Endothelial cell of umbilical vein (primary cell): ENCODE measurements at regions not wholly inside any gene's neighbourhood (a gene's known extent, or its start where the extent isn't known, plus 50 kb on each side); places are given as distances from the start of the nearest gene placed in this dataset.

Source experiments
- EZH2 ChIP-seq: IDR thresholded peaks from 2 replicates; pipeline ENCODE4 v1.6.1; 2012; ENCODE audit warnings: borderline replicate concordance, low read depth, mild to moderate bottlenecking, moderate library complexity, low read length, inconsistent platforms; ENCODE audit not compliant: severe bottlenecking
- GATA2 ChIP-seq: IDR thresholded peaks from 2 replicates; pipeline ENCODE4 v1.7.0; 2011; ENCODE audit warnings: low read depth, mild to moderate bottlenecking, moderate library complexity, mixed read lengths, low read length; ENCODE audit not compliant: insufficient read length, insufficient read depth
- JUN ChIP-seq: IDR thresholded peaks from 2 replicates; pipeline ENCODE4 v1.6.1; 2011; ENCODE audit warnings: borderline replicate concordance, low read depth; ENCODE audit not compliant: insufficient read length, insufficient read depth
- MAX ChIP-seq: IDR thresholded peaks from 2 replicates; pipeline ENCODE4 v1.6.1; 2011; ENCODE audit not compliant: insufficient read depth, insufficient read length
- MYC ChIP-seq: IDR thresholded peaks from one replicate; pipeline ENCODE4 v1.6.1; 2011; ENCODE audit warnings: mild to moderate bottlenecking, low read depth, low read length
- POLR2A ChIP-seq: IDR thresholded peaks from 2 replicates; pipeline ENCODE4 v1.6.1; 2012; ENCODE audit warnings: low read depth, mild to moderate bottlenecking, control low read depth, low read length
- POLR2AphosphoS5 ChIP-seq: IDR thresholded peaks from 2 replicates; pipeline ENCODE4 v1.6.1; 2012; ENCODE audit warnings: low read depth, mild to moderate bottlenecking, control low read depth, low read length, moderate library complexity; ENCODE audit not compliant: insufficient read depth
- TF ChIP-seq, protein P1 (sequence below), 2 donors: IDR thresholded peaks; 1 replicate in 1 of 2; 2 replicates in 1 of 2; pipeline ENCODE4 v1.5.1; 2011; ENCODE audit warnings: low read length in 2 of 2, mild to moderate bottlenecking in 2 of 2, moderate library complexity in 2 of 2, control low read depth in 1 of 2, inconsistent platforms in 1 of 2, low read depth in 1 of 2; ENCODE audit not compliant: insufficient read depth in 1 of 2; ENCODE audit errors: extremely low read depth in 1 of 2

DNA sequence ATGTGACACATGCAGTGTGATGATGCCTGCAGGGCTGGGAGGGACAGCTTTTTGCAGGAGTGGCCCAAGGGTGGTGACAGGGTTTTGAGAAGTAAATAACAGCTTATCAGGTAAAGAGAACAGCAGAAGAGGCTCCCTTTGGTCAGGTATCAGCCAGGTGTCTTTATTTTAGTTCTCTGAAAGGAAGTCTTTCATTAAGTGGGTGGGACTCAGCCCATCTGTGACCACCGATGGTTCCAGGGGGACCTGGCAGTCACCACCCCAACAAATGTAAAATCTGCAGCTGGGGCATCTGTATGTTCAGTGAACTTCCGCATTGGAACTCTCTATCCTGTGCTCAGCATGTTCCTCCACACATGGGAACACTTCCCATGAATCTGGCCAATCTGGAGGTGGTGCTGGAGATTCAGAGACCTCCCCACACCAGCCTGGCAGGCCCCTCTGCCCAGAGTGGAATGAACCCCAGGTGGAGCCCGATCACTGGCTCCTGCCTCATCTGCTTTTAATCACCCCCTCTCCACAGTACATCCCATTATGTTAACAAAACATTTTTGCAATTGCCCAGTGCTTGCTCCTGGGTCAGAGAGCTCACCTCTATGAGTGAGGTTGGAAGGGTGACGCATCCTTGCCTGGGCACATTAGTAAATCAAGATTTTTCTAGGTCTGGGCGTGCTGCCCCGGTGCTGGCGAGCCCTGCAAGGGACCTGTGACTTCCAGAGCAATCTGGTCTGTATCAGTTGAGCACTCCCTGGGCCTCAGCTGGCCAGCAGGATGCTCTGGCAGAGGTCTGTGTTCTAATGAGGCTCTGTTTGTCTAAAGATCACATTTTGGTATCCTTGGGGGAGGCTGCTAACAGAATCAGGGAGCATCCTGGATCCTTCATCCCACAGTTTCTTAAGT is 140.4 kb upstream of the GDF10 start:
- TF ChIP-seq JUN = no peak
- no peak for TF ChIP-seq GATA2
- TF ChIP-seq, protein P1, sequence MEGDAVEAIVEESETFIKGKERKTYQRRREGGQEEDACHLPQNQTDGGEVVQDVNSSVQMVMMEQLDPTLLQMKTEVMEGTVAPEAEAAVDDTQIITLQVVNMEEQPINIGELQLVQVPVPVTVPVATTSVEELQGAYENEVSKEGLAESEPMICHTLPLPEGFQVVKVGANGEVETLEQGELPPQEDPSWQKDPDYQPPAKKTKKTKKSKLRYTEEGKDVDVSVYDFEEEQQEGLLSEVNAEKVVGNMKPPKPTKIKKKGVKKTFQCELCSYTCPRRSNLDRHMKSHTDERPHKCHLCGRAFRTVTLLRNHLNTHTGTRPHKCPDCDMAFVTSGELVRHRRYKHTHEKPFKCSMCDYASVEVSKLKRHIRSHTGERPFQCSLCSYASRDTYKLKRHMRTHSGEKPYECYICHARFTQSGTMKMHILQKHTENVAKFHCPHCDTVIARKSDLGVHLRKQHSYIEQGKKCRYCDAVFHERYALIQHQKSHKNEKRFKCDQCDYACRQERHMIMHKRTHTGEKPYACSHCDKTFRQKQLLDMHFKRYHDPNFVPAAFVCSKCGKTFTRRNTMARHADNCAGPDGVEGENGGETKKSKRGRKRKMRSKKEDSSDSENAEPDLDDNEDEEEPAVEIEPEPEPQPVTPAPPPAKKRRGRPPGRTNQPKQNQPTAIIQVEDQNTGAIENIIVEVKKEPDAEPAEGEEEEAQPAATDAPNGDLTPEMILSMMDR (IDR thresholded peaks at IDR 0.05; ENCODE audit: extremely low read depth in 1 of 2, insufficient read depth in 1 of 2, low read depth in 1 of 2, low read length in 2 of 2) = no peak
- TF ChIP-seq POLR2A = no peak
- no peak for TF ChIP-seq MAX
- TF ChIP-seq EZH2 = no peak
- no peak for TF ChIP-seq MYC
- TF ChIP-seq POLR2AphosphoS5 = no peak
